Keratinocyte (primary cell): ENCODE measurements at regions not wholly inside any gene's neighbourhood (a gene's known extent, or its start where the extent isn't known, plus 50 kb on each side); places are given as distances from the start of the nearest gene placed in this dataset.

ENCODE experiments used
- DNase-seq: peaks from one replicate; pipeline ENCODE4 v3.0.0-alpha.2; 2011; ENCODE audit warnings: low read depth, missing footprints, low spot score
- FAIRE-seq: peaks from 2 replicates; lab custom pipeline; 2011; peaks lifted over from hg19 to GRCh38; lab: Jason Lieb, UNC
- H2AFZ ChIP-seq: 2 replicates; pipeline ENCODE4 v1.6.0; 2012; ENCODE audit warnings: low read length, control low read depth, inconsistent platforms; ENCODE audit not compliant: control insufficient read depth
- H3K27ac ChIP-seq: 2 replicates; pipeline ENCODE4 v1.5.1; 2011; ENCODE audit warnings: low read length; ENCODE audit not compliant: control insufficient read depth, insufficient read depth
- H3K27me3 ChIP-seq: 3 replicates; pipeline ENCODE4 v1.6.0; 2011; ENCODE audit warnings: low read length; ENCODE audit not compliant: control insufficient read depth, insufficient read depth; ENCODE audit errors: extremely low read depth
- H3K36me3 ChIP-seq, 2 experiments: 2 replicates in 1 of 2; 3 replicates in 1 of 2; pipeline ENCODE4 v1.5.1; 2011; ENCODE audit warnings: low read length in 2 of 2, mild to moderate bottlenecking in 1 of 2; ENCODE audit not compliant: control insufficient read depth in 2 of 2, insufficient read depth in 2 of 2; ENCODE audit errors: extremely low read depth in 1 of 2
- H3K4me1 ChIP-seq: 3 replicates; pipeline ENCODE4 v1.5.1; 2011; ENCODE audit warnings: low read length; ENCODE audit not compliant: control insufficient read depth, insufficient read depth; ENCODE audit errors: extremely low read depth
- H3K4me2 ChIP-seq: 3 replicates; pipeline ENCODE4 v1.6.0; 2011; ENCODE audit warnings: low read depth, low read length; ENCODE audit not compliant: control insufficient read depth, insufficient read depth; ENCODE audit errors: extremely low read depth
- H3K4me3 ChIP-seq, 3 experiments: fragments of 200-600 bp in 1 of 3; sonication (generic) in 1 of 3; 2 replicates in 2 of 3; 3 replicates in 1 of 3; pipeline ENCODE4 v1.5.1; 2011 to 2016; ENCODE audit warnings: low read length in 3 of 3, mild to moderate bottlenecking in 3 of 3, control low read depth in 2 of 3, inconsistent platforms in 1 of 3, low read depth in 1 of 3, mixed read lengths in 1 of 3, mixed run types in 1 of 3, moderate library complexity in 1 of 3; ENCODE audit not compliant: control insufficient read depth in 2 of 3, insufficient read depth in 2 of 3; ENCODE audit errors: extremely low read depth in 1 of 3
- H3K79me2 ChIP-seq: 2 replicates; pipeline ENCODE4 v1.6.0; 2012; ENCODE audit warnings: low read length; ENCODE audit not compliant: control insufficient read depth, insufficient read depth
- H3K9ac ChIP-seq: 3 replicates; pipeline ENCODE4 v1.6.0; 2011; ENCODE audit warnings: low read length; ENCODE audit not compliant: control insufficient read depth, insufficient read depth; ENCODE audit errors: extremely low read depth
- H3K9me1 ChIP-seq: 3 replicates; pipeline ENCODE4 v1.6.0; 2011; ENCODE audit warnings: low read length; ENCODE audit not compliant: control insufficient read depth, insufficient read depth; ENCODE audit errors: extremely low read depth
- H3K9me3 ChIP-seq: 2 replicates; pipeline ENCODE4 v1.5.1; 2012; ENCODE audit warnings: low read depth, low read length; ENCODE audit not compliant: control insufficient read depth
- H4K20me1 ChIP-seq: 3 replicates; pipeline ENCODE4 v1.6.0; 2011; ENCODE audit warnings: low read length; ENCODE audit not compliant: control insufficient read depth, insufficient read depth; ENCODE audit errors: extremely low read depth
- CTCF ChIP-seq, 3 experiments: IDR thresholded peaks in 1 of 3; conservative IDR thresholded peaks in 1 of 3; optimal IDR thresholded peaks in 1 of 3; 2 replicates in 2 of 3; 3 replicates in 1 of 3; pipeline versions ENCODE3 to v1.5.1; 2011; ENCODE audit warnings: low read length in 3 of 3, mild to moderate bottlenecking in 3 of 3, moderate library complexity in 2 of 3, control low read depth in 1 of 3, inconsistent platforms in 1 of 3; ENCODE audit not compliant: insufficient read depth in 2 of 3; ENCODE audit errors: extremely low read depth in 1 of 3
- EZH2 ChIP-seq: IDR thresholded peaks from one replicate; pipeline ENCODE4 v1.6.1; 2012; ENCODE audit warnings: inconsistent platforms, mild to moderate bottlenecking, low read length, moderate library complexity
- dilution Hi-C: fragments of 300-500 bp; cut with MboI; formaldehyde crosslinking; loops from one replicate; pipeline ENCODE4 v1.7.0; 2020; ENCODE audit warnings: low sequenced_read_pairs; ENCODE audit not compliant: extremely low pct_ligation_motif_present

- dilution Hi-C loops, result no loop called here
- H3K9me1 ChIP-seq, result no peaks in the 10 kb centered on the region
- H3K4me3 ChIP-seq, result no peak overlapping the region
- no peak overlapping the region for H3K27ac ChIP-seq
- TF ChIP-seq CTCF (optimal IDR thresholded peaks at IDR 0.05 in 1 of 3, IDR thresholded peaks at IDR 0.05 in 1 of 3, conservative IDR thresholded peaks at IDR 0.05 in 1 of 3; ENCODE audit: extremely low read depth in 1 of 3, insufficient read depth in 2 of 3, low read length in 3 of 3) (no peak), EZH2 (no peak)
- no peaks in the 10 kb centered on the region for H3K9me3 ChIP-seq
- no peaks in the 10 kb centered on the region for H3K36me3 ChIP-seq
- H3K9ac ChIP-seq, result no peak overlapping the region
- no peak overlapping the region for H3K4me2 ChIP-seq
- no peaks in the 10 kb centered on the region for H3K4me1 ChIP-seq
- no peaks in the 10 kb centered on the region for H3K79me2 ChIP-seq
- H4K20me1 ChIP-seq, result no peaks in the 10 kb centered on the region
- no peaks in the 10 kb centered on the region for H3K27me3 ChIP-seq
- FAIRE-seq (no peak), DNase-seq (no peak)
- no peak overlapping the region for H2AFZ ChIP-seq
These were observed 164.2 kb downstream of the PDGFRA start for GRCh38 chr4:54393243-54393642.

GRCh38 chr4:54395013-54395527 lies 166.0 kb downstream of the PDGFRA start:
- Histone ChIP-seq H3K79me2 (no peaks in the 10 kb centered on the region), H3K9me3 (no peaks in the 10 kb centered on the region), H3K36me3 (no peaks in the 10 kb centered on the region), H3K27me3 (no peaks in the 10 kb centered on the region), H3K9ac (no peak overlapping the region), H3K4me3 (no peak overlapping the region), H3K4me1 (no peaks in the 10 kb centered on the region), H3K4me2 (no peak overlapping the region), H3K27ac (no peak overlapping the region), H4K20me1 (no peaks in the 10 kb centered on the region), H3K9me1 (no peaks in the 10 kb centered on the region), H2AFZ (no peak overlapping the region)
- TF ChIP-seq CTCF (optimal IDR thresholded peaks at IDR 0.05 in 1 of 3, IDR thresholded peaks at IDR 0.05 in 1 of 3, conservative IDR thresholded peaks at IDR 0.05 in 1 of 3; ENCODE audit: extremely low read depth in 1 of 3, insufficient read depth in 2 of 3, low read length in 3 of 3) (no peak), EZH2 (no peak)
- DNase-seq, result no peak
- no peak for FAIRE-seq
- dilution Hi-C loops, result no loop called here
